A549 (cell line): ENCODE measurements at regions not wholly inside any gene's neighbourhood (a gene's known extent, or its start where the extent isn't known, plus 50 kb on each side); places are given as distances from the start of the nearest gene placed in this dataset.

Experiments used
- CEBPB ChIP-seq, 2 experiments: fragments of >200 bp in 1 of 2; sonication (Bioruptor Twin) in 1 of 2; formaldehyde crosslinking in 1 of 2; IDR thresholded peaks; 2 replicates each; pipeline ENCODE4 v1.6.1; 2012 to 2016
- CTCF ChIP-seq: fragments of >200 bp; sonication (Bioruptor Twin); formaldehyde crosslinking; IDR thresholded peaks from 3 replicates; pipeline ENCODE4 v1.5.1; 2016
- POLR2A ChIP-seq: IDR thresholded peaks from 2 replicates; pipeline ENCODE4 v1.6.1; 2012; ENCODE audit warnings: mild to moderate bottlenecking, low read length
- TF ChIP-seq, protein P1 (sequence below): fragments of 200-600 bp; sonication (generic); IDR thresholded peaks from 2 replicates; pipeline ENCODE4 v1.6.1; 2016; ENCODE audit warnings: antibody characterized with exemption, mild to moderate bottlenecking, moderate library complexity
- TF ChIP-seq, protein P2 (sequence below): IDR thresholded peaks from 2 replicates; pipeline ENCODE4 v1.6.1; 2012

DNA sequence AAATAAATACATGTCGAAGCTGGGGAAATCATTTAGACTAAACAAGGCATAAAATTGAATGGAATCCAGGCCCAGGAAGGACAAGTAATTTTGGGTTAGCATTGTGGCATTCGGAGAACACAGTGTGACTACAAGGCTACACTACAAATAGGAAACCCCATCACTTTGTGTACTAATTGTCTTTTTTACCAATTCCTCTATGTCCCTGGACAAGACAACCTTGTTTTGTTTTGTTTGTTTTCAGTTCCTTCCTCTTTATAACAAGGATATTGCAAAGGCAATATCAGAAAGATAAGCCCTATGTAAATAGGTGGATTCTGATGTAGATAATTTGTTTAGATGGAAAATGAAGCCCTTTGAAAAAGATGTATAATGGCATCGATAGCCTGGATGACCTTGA is 215.9 kb upstream of the MKLN1 start:
- TF ChIP-seq CTCF (no peak), POLR2A (no peak), CEBPB (IDR thresholded peaks at IDR 0.05) (no peak)
- TF ChIP-seq, protein P1, sequence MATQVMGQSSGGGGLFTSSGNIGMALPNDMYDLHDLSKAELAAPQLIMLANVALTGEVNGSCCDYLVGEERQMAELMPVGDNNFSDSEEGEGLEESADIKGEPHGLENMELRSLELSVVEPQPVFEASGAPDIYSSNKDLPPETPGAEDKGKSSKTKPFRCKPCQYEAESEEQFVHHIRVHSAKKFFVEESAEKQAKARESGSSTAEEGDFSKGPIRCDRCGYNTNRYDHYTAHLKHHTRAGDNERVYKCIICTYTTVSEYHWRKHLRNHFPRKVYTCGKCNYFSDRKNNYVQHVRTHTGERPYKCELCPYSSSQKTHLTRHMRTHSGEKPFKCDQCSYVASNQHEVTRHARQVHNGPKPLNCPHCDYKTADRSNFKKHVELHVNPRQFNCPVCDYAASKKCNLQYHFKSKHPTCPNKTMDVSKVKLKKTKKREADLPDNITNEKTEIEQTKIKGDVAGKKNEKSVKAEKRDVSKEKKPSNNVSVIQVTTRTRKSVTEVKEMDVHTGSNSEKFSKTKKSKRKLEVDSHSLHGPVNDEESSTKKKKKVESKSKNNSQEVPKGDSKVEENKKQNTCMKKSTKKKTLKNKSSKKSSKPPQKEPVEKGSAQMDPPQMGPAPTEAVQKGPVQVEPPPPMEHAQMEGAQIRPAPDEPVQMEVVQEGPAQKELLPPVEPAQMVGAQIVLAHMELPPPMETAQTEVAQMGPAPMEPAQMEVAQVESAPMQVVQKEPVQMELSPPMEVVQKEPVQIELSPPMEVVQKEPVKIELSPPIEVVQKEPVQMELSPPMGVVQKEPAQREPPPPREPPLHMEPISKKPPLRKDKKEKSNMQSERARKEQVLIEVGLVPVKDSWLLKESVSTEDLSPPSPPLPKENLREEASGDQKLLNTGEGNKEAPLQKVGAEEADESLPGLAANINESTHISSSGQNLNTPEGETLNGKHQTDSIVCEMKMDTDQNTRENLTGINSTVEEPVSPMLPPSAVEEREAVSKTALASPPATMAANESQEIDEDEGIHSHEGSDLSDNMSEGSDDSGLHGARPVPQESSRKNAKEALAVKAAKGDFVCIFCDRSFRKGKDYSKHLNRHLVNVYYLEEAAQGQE, result no peak
- TF ChIP-seq, protein P2, sequence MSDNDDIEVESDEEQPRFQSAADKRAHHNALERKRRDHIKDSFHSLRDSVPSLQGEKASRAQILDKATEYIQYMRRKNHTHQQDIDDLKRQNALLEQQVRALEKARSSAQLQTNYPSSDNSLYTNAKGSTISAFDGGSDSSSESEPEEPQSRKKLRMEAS, result no peak
